Loucy (cell line): ENCODE measurements at regions not wholly inside any gene's neighbourhood (a gene's known extent, or its start where the extent isn't known, plus 50 kb on each side); places are given as distances from the start of the nearest gene placed in this dataset.

Experiments
- H2AFZ ChIP-seq: fragments of 200-600 bp; sonication (generic); 2 replicates; pipeline ENCODE4 v1.6.0; 2016; ENCODE audit warnings: antibody characterized with exemption, mild to moderate bottlenecking, low read length, moderate library complexity
- H3F3A ChIP-seq: fragments of 200-600 bp; 2 replicates; pipeline ENCODE4 v1.6.0; 2016; ENCODE audit warnings: antibody characterized with exemption, low read depth, mild to moderate bottlenecking
- H3K27me3 ChIP-seq: fragments of 200-600 bp; sonication (generic); 2 replicates; pipeline ENCODE4 v1.6.1; 2014; ENCODE audit warnings: low read length, mild to moderate bottlenecking; ENCODE audit not compliant: insufficient read depth, poor library complexity, severe bottlenecking
- H3K36me3 ChIP-seq: fragments of 200-600 bp; sonication (generic); 2 replicates; pipeline ENCODE4 v1.6.1; 2016; ENCODE audit warnings: low read length; ENCODE audit not compliant: insufficient read depth
- H3K4me1 ChIP-seq: fragments of 200-600 bp; sonication (generic); 2 replicates; pipeline ENCODE4 v1.5.1; 2014; ENCODE audit warnings: low read length, mild to moderate bottlenecking; ENCODE audit not compliant: insufficient read depth, poor library complexity, severe bottlenecking
- H3K4me2 ChIP-seq: fragments of 200-600 bp; sonication (generic); 2 replicates; pipeline ENCODE4 v1.6.0; 2014; ENCODE audit warnings: antibody characterized with exemption, low read length, low read depth, mild to moderate bottlenecking; ENCODE audit not compliant: poor library complexity, severe bottlenecking
- H3K4me3 ChIP-seq: fragments of 200-600 bp; sonication (generic); 2 replicates; pipeline ENCODE4 v1.5.1; 2014; ENCODE audit warnings: low read length, mild to moderate bottlenecking, mixed read lengths; ENCODE audit not compliant: poor library complexity, severe bottlenecking
- H3K79me2 ChIP-seq: fragments of 200-600 bp; sonication (generic); 2 replicates; pipeline ENCODE4 v1.6.1; 2014; ENCODE audit warnings: low read length; ENCODE audit not compliant: insufficient read depth
- H3K9ac ChIP-seq: fragments of 200-600 bp; sonication (generic); 2 replicates; pipeline ENCODE4 v1.6.0; 2014; ENCODE audit warnings: mild to moderate bottlenecking, low read depth, low read length, moderate library complexity; ENCODE audit not compliant: poor library complexity, severe bottlenecking
- H3K9me2 ChIP-seq: fragments of 200-600 bp; sonication (generic); replicated peaks from 2 replicates; pipeline ENCODE4 v1.6.1; 2016; ENCODE audit warnings: low read depth, low read length, mixed read lengths
- H3K9me3 ChIP-seq: fragments of 200-600 bp; sonication (generic); 2 replicates; pipeline ENCODE4 v1.6.1; 2014; ENCODE audit warnings: mild to moderate bottlenecking, antibody characterized with exemption, low read length, low read depth; ENCODE audit not compliant: insufficient read depth
- H4K20me1 ChIP-seq: fragments of 200-600 bp; sonication (generic); 2 replicates; pipeline ENCODE4 v1.6.0; 2014; ENCODE audit warnings: antibody characterized with exemption, low read length, mild to moderate bottlenecking; ENCODE audit not compliant: insufficient read depth, poor library complexity, severe bottlenecking
- CTCF ChIP-seq: fragments of 200-600 bp; sonication (generic); conservative IDR thresholded peaks from 2 replicates; pipeline ENCODE4 v1.5.1; 2014; ENCODE audit warnings: mild to moderate bottlenecking, antibody characterized with exemption, low read length
- EZH2phosphoT487 ChIP-seq: fragments of 200-600 bp; IDR thresholded peaks from 2 replicates; pipeline ENCODE4 v1.6.1; 2018; ENCODE audit warnings: antibody characterized with exemption, mild to moderate bottlenecking, moderate library complexity, borderline replicate concordance

DNA sequence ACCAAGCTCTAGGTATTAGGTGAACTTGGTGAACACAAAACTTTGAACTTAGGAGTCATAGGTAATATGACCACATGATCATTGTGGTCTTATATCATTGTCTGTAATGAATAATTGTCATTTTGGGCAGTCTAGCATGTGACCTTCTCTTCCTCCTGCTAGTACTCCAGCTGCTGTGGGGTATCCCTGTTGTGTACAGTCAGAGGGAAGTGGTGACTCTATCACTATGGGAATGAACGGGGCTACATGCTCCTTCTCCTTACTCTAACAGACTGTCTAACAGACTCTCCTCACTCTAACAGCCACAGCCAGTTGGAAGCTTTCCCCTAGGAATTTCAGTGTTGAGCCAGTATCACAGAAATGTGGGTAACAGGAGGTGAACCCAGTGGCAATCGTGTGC, 68.2 kb upstream of the NEDD4L start:
- Histone ChIP-seq H3K9ac (no peak overlapping the region), H3K4me3 (no peak overlapping the region), H3K27me3 (no peaks in the 10 kb centered on the region), H3K9me3 (no peaks in the 10 kb centered on the region), H3K4me2 (no peak overlapping the region), H3K79me2 (no peaks in the 10 kb centered on the region), H3F3A (no peaks in the 10 kb centered on the region), H3K4me1 (peaks cover 11% of the 10 kb centered on the region), H2AFZ (no peak overlapping the region), H3K9me2 (no peaks in the 10 kb centered on the region), H3K36me3 (no peaks in the 10 kb centered on the region), H4K20me1 (no peaks in the 10 kb centered on the region)
- TF ChIP-seq CTCF (no peak), EZH2phosphoT487 (no peak)

DNA sequence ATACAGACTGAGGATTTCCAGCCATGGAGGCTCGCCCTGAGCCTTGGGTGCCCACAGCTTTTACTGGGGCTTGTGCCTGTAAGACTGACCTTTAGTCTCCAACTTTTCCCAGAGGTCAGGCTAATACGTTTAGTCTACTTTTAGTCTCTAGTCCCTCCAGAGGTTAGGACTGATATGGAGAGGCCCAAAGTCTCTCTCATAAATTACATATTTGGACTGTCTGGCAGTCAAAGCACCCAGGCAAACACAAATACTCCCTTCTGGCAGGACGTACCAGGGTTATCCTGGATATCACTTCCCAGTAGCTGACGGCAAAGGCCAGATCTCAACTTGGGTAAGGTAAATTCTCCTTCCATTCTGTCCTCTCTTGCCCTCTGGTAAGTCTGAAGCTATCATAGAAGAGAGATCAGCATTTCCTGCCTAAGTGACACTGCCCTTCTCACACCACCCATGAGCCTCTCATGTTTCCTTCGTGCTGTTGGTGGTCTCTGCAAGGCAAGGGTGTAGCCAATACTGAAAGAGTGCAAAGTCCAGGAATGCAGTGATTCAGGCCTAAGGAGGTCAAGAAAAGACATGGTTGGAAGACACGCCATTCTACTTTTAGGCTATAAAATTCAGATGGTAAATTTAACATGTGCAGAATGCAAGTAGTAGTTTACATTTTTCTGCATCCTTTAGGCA, 69.3 kb upstream of the NEDD4L start:
- Histone ChIP-seq H3K27me3 (no peaks in the 10 kb centered on the region), H3K4me1 (peaks cover 20% of the 10 kb centered on the region), H3K4me3 (no peak overlapping the region), H3K9me3 (no peaks in the 10 kb centered on the region), H3K79me2 (no peaks in the 10 kb centered on the region), H3K36me3 (no peaks in the 10 kb centered on the region), H3K4me2 (no peak overlapping the region), H3K9ac (no peak overlapping the region), H3F3A (no peaks in the 10 kb centered on the region), H3K9me2 (no peaks in the 10 kb centered on the region), H4K20me1 (no peaks in the 10 kb centered on the region), H2AFZ (no peak overlapping the region)
- TF ChIP-seq CTCF (no peak), EZH2phosphoT487 (no peak)

GRCh38 chr18:57973889-57974288, 70.1 kb upstream of the NEDD4L start:
- Histone ChIP-seq H3K4me3 (no peak overlapping the region), H4K20me1 (no peaks in the 10 kb centered on the region), H3K27me3 (no peaks in the 10 kb centered on the region), H3K4me2 (no peak overlapping the region), H3K4me1 (peaks cover 25% of the 10 kb centered on the region), H3K36me3 (no peaks in the 10 kb centered on the region), H3K9ac (no peak overlapping the region), H3K9me3 (no peaks in the 10 kb centered on the region), H2AFZ (no peak overlapping the region), H3F3A (no peaks in the 10 kb centered on the region), H3K79me2 (no peaks in the 10 kb centered on the region), H3K9me2 (no peaks in the 10 kb centered on the region)
- TF ChIP-seq CTCF (no peak), EZH2phosphoT487 (no peak)
